Activated CD4-positive, alpha-beta T cell treated with anti-CD3 and anti-CD28 coated beads, Interleukin-2, amount 10 ng/mL, durations not matched to agents 24 days and 14 days (primary cell): ENCODE measurements at regions not wholly inside any gene's neighbourhood (a gene's known extent, or its start where the extent isn't known, plus 50 kb on each side); places are given as distances from the start of the nearest gene placed in this dataset.

Experiments
- DNase-seq: peaks from one replicate; pipeline ENCODE4 v3.0.0; 2022
- H3K27ac Mint-ChIP-seq: one replicate; pipeline ENCODE4 v1.8.0; 2022; ENCODE audit warnings: mild to moderate bottlenecking, mixed read lengths
- H3K27me3 Mint-ChIP-seq: one replicate; pipeline ENCODE4 v1.8.0; 2022; ENCODE audit warnings: mixed read lengths
- H3K36me3 Mint-ChIP-seq: one replicate; pipeline ENCODE4 v1.8.0; 2022; ENCODE audit warnings: low read depth, mild to moderate bottlenecking, mixed read lengths
- H3K4me1 Mint-ChIP-seq: one replicate; pipeline ENCODE4 v1.8.0; 2021; ENCODE audit warnings: mixed read lengths
- H3K4me3 Mint-ChIP-seq: one replicate; pipeline ENCODE4 v1.8.0; 2022; ENCODE audit warnings: mild to moderate bottlenecking, moderate library complexity, mixed read lengths
- H3K9me3 Mint-ChIP-seq: one replicate; pipeline ENCODE4 v1.8.0; 2021; ENCODE audit warnings: mixed read lengths
- intact Hi-C: fragments of 100-400 bp; cut with micrococcal nuclease; formaldehyde crosslinking; loops from one replicate; pipeline ENCODE4 v1.15.1; 2023

DNA sequence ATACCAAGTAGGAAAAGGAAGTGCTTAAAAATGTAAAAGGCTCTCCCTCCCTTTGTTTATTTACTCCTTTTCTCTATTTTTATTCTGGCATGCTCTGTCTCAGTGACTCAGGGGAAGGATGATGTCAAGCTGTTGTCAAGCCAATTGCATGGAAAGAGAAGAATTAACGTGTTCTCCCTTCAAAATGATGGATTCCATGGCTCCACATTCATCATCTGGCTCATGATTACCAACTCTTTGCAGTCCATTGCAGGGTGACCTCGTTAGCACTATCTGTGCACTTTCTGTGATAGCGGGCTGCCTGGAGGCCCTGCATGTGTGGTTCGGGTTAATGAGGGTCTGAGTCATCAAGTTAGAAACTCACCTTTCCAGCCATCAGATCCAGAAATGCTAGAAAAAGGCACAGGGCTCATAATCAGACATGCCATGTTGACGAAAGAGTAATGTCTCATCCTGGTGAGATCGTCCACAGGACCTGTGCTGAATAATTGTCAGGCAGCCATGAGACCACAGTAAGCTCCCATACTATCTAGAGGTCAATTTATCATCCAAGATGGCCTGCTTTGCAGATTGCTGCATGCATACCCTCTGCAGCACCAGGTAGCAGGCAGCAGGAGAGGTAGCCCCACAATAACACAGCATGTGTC, 79.2 kb upstream of the BTG1 start:
- intact Hi-C loops: no loop called here
- H3K4me1 Mint-ChIP-seq: peaks cover 2% of the 10 kb centered on the region
- H3K4me3 Mint-ChIP-seq: no peak overlapping the region
- H3K27me3 Mint-ChIP-seq: no peaks in the 10 kb centered on the region
- H3K9me3 Mint-ChIP-seq: peaks cover 7% of the 10 kb centered on the region
- H3K36me3 Mint-ChIP-seq: no peaks in the 10 kb centered on the region
- H3K27ac Mint-ChIP-seq: no peak overlapping the region
- no peak for DNase-seq

DNA sequence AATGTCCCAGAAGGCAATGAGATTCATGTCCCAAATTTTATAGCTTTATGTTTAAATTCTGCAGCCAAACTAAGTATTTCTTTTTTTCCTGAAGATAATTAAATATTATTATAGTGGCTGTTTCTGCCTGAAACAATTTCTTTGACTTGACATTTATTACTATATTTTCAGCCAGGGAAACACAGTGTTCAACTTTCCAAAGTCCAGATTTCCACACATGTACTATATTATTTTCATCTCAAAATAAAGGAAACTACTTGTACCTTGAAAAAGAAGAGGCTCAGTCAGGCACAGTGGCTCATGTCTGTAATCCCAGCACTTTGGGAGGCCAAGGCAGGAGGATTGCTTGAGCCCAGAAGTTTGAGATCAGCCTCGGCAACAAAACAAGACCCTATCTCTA, 77.8 kb upstream of the BTG1 start:
- peaks cover 9% of the 10 kb centered on the region for H3K9me3 Mint-ChIP-seq
- intact Hi-C loops: no loop called here
- H3K27me3 Mint-ChIP-seq: no peaks in the 10 kb centered on the region
- peaks cover 4% of the 10 kb centered on the region for H3K36me3 Mint-ChIP-seq
- no peak for DNase-seq
- H3K4me3 Mint-ChIP-seq: no peak overlapping the region
- H3K27ac Mint-ChIP-seq: no peak overlapping the region
- peaks cover 10% of the 10 kb centered on the region for H3K4me1 Mint-ChIP-seq

DNA sequence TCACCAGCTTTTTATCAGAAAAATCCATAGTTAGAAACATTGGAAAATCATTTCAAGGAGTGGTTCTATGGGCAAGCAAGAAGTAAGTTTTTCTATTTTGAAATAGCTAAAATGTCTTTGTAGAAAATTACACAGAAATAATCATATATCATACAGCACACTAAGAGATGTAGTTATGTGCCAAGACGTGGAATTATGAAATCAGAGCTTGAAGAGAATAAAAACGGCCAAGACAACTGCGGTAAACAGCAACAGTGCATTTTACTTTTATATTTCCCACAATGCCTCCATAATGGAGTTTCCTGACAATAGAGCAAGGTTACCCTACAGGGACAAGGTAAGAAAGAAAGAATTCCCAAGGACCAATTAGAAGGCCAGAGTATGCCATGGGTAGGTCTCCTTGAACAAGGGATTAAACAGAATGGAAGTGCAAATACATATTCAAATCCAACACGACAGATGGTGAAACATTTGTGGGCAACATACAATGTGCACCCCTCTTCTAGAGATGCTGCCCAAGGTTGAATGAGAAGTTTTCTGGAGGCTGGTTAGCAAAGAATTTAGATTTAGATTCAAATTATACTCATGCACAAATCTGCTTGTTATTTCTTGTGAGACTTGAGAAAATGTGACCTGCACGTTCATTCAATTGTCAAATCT, 76.1 kb upstream of the BTG1 start:
- H3K27me3 Mint-ChIP-seq: no peaks in the 10 kb centered on the region

DNA sequence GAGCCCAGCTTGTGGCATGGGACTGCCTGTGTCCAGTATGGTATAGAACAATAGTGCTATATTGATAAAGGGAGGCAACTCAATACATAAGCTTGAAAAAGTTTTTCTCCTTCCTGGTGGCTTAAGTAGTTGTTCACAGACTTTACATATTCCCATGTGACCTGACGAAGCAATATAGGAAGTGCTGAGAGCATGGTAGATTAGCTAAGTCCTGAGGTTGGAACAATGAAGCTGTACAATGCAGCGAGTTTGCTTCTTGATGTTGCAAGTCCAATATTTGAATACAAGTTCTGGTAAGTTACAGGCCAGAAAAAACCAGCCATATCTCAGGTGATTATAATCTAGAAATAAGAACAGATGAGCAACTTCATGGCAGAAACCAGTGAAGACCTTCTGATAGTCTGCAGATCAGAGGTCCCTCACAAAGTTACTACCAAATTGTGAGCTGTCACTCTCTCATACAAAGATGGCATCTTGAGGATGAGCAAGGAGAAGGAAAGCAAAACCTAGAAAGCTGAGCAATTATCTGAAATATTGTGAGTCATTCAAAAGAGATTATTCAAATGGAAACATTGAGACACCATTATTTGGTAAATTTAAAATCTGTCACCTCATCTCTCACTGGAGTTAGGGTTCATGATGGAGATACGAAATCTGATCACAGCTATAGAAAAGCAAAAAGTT, 72.9 kb upstream of the BTG1 start:
- H3K36me3 Mint-ChIP-seq: peaks cover 10% of the 10 kb centered on the region
- peaks cover 23% of the 10 kb centered on the region for H3K4me1 Mint-ChIP-seq
- H3K4me3 Mint-ChIP-seq: peak overlapping the region; percentile 6
- peaks cover 19% of the 10 kb centered on the region for H3K9me3 Mint-ChIP-seq
- no peak for DNase-seq
- peak overlapping the region; percentile 58 for H3K27ac Mint-ChIP-seq
- intact Hi-C loops: loop anchor here (1.0 to 10.0 kb wide), 3 partner anchors 10 to 174 kb away; no protein-coding TSS in a partner anchor
- H3K27me3 Mint-ChIP-seq: no peaks in the 10 kb centered on the region

More for the DNA sequence above, 76.1 kb upstream of the BTG1 start:
- peaks cover 14% of the 10 kb centered on the region for H3K4me1 Mint-ChIP-seq
- peaks cover 11% of the 10 kb centered on the region for H3K9me3 Mint-ChIP-seq
- peaks cover 5% of the 10 kb centered on the region for H3K36me3 Mint-ChIP-seq
- no peak overlapping the region for H3K27ac Mint-ChIP-seq
- no peak overlapping the region for H3K4me3 Mint-ChIP-seq
- DNase-seq: no peak
- intact Hi-C loops: no loop called here

DNA sequence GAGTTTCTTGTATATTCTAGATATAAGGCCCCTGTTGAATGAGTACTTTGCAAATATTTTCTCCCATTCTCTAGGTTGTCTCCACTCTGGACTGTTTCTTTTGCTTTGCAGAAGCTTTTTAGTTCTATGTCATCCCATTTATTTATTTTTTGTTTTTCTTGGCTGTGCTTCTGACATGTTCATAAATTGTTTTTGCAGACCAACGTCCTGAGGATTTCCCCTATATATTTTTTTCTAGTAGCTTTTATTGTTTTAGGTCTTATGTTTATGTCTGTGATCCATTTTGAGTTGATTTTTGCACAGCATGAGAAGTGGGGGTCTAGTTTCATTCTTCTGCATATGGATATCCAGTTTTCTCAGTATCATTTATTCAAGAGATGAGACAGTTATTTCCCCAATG, 70.4 kb upstream of the BTG1 start:
- intact Hi-C loops: loop anchor here (10.0 kb wide), 1 partner anchor 171 kb away; no protein-coding TSS in a partner anchor

DNA sequence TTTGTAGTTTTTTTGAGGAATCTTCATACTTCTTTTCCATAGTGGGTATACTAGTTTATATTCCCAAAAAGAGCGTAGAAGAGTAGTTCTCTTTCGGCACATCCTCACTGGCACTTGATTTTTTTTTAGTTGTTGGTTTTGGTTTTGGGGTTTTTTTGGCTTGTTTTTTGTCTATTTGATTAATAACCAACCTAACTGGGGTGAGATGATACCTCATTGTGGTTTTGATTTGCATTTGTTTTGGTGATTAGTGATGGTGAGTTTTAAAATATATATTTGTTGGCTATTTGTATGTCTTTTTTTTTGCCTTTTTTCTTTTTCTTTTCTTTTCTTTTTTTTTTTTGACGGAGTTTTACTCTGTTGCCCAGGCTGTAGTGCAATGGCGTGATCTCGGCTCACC, 69.7 kb upstream of the BTG1 start:
- peaks cover 30% of the 10 kb centered on the region for H3K4me1 Mint-ChIP-seq
- no peak for DNase-seq
- no peak overlapping the region for H3K4me3 Mint-ChIP-seq
- H3K36me3 Mint-ChIP-seq: peaks cover 17% of the 10 kb centered on the region
- peaks cover 17% of the 10 kb centered on the region for H3K9me3 Mint-ChIP-seq
- no peaks in the 10 kb centered on the region for H3K27me3 Mint-ChIP-seq
- intact Hi-C loops: loop anchor here (10.0 kb wide), 1 partner anchor 171 kb away; no protein-coding TSS in a partner anchor
- no peak overlapping the region for H3K27ac Mint-ChIP-seq

More for the DNA sequence above, 70.4 kb upstream of the BTG1 start:
- Mint-ChIP-seq H3K27me3 (no peaks in the 10 kb centered on the region), H3K9me3 (peaks cover 19% of the 10 kb centered on the region), H3K36me3 (peaks cover 17% of the 10 kb centered on the region), H3K27ac (no peak overlapping the region), H3K4me1 (peaks cover 27% of the 10 kb centered on the region), H3K4me3 (no peak overlapping the region)
- no peak for DNase-seq

DNA sequence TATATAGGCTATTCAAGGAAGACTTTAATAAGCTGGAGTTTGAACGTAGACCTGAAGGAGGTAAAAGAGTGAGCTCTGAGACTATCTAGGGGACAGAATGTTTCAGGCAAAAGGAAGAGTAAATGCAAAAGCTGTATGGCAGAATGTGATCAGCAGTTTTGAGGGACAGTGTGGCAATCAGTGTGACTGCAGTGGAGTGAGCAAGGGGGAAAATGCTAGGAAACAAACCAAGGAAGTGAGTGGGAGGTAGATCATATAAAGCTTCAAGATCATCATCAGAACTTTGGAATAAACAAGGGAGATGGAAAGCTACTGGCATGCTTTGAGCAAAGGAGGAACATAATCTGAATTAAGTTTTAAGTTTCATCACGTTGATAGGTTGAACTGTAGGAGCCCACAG, 67.5 kb upstream of the BTG1 start:
- intact Hi-C loops: loop anchor here (5.0 to 10.0 kb wide), 2 partner anchors 146 to 168 kb away; no protein-coding TSS in a partner anchor
- Mint-ChIP-seq H3K4me1 (peaks cover 37% of the 10 kb centered on the region), H3K27ac (peak overlapping the region; percentile 7), H3K9me3 (peaks cover 16% of the 10 kb centered on the region), H3K27me3 (no peaks in the 10 kb centered on the region), H3K4me3 (no peak overlapping the region), H3K36me3 (peaks cover 12% of the 10 kb centered on the region)
- no peak for DNase-seq

DNA sequence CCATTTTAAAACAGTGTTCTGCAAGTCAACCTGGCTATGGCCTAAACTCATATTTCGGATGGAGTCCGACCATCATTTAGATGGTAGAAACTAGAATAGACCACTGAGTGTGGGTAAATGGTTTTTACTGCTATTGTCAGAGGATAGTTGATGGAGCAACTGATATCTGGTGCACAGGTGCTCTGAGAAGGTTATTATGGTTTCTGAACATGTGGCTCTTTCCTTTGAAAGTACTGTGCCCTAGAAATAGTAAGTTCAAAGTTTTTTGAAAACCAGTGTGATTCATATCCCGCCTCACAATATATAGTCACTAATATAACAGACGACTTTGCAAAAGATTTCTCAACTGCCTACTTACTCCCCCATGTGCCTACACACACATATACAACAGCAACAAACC, 64.4 kb upstream of the BTG1 start:
- peak overlapping the region; percentile 94 for H3K27ac Mint-ChIP-seq
- DNase-seq: peak; percentile 65
- peaks cover 43% of the 10 kb centered on the region for H3K4me1 Mint-ChIP-seq
- intact Hi-C loops: loop anchor here (1.0 to 10.0 kb wide), 5 partner anchors 64 to 360 kb away; no protein-coding TSS in a partner anchor
- no peaks in the 10 kb centered on the region for H3K27me3 Mint-ChIP-seq
- H3K9me3 Mint-ChIP-seq: peaks cover 19% of the 10 kb centered on the region
- peak overlapping the region; percentile 72 for H3K4me3 Mint-ChIP-seq
- H3K36me3 Mint-ChIP-seq: peaks cover 10% of the 10 kb centered on the region

DNA sequence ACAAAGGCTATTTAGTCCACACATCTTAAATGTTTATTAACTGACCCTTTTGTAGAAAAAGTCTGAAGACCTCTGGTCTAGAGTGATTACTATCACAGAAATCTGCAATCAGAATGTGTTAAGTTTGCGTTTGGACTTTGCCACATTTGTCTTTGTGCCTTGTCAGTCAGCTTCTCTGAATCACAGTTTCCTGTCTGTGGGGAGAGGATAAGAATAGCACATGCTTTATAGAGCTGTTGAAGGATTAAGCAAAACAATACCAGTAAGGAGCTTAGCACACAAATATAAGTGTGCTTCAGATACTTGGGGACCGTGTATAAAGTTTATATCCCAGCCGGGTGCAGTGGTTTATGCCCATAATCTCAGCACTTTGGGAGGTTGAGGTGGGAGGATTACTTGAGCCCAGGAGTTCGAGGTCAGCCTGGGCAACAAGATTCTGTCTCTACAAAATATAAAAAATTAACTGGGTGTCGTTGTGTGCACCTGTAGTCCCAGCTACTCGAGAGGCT, 63.0 kb upstream of the BTG1 start:
- Mint-ChIP-seq H3K36me3 (peaks cover 7% of the 10 kb centered on the region), H3K9me3 (peaks cover 12% of the 10 kb centered on the region), H3K4me3 (peak overlapping the region; percentile 66), H3K27ac (peak overlapping the region; percentile 94), H3K27me3 (no peaks in the 10 kb centered on the region), H3K4me1 (peaks cover 36% of the 10 kb centered on the region)
- intact Hi-C loops: loop anchor here (1.0 to 5.0 kb wide), 5 partner anchors 10 to 331 kb away; no protein-coding TSS in a partner anchor
- DNase-seq: peak; percentile 82

DNA sequence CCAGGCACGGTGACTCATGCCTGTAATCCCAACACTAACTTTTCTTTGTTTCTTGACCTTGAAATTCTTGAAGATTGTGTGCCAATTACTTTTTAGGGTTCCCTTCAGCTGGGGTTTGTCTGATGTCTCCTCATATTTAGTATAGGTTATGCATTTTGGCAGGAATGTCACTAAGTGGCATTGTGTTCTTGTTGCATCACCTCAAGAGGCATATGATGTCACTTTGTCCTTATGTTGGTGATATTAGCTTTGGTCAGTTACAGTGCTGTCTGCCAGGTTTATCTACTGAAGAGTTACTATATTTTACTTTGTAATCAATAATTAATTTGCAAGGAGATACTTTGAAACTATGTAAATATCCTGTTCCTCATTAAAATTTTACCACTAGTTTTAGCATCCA, 61.0 kb upstream of the BTG1 start:
- no peak for DNase-seq
- no peaks in the 10 kb centered on the region for H3K27me3 Mint-ChIP-seq
- H3K4me1 Mint-ChIP-seq: peaks cover 31% of the 10 kb centered on the region
- no peak overlapping the region for H3K27ac Mint-ChIP-seq
- intact Hi-C loops: loop anchor here (5.0 kb wide), 2 partner anchors 296 to 329 kb away; no protein-coding TSS in a partner anchor
- H3K4me3 Mint-ChIP-seq: no peak overlapping the region
- H3K9me3 Mint-ChIP-seq: peaks cover 12% of the 10 kb centered on the region
- H3K36me3 Mint-ChIP-seq: peaks cover 3% of the 10 kb centered on the region

DNA sequence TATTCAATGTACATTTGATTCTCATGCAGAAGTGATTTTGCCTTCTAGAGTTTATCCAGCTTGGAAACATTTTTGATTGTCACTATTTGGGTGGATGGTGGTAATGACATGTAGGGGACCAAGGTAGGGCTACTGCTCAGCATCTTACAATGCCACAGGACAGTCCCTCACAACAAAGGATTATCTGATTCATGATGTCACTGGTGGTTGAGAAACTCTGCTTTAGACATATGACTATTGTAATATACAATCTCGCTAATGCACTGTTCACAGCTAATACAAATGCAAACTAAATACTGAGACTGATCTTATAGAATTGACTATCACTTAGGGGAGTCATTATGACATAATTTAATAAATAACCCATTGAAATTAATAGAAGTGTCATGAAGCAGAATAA, 60.4 kb upstream of the BTG1 start:
- Mint-ChIP-seq H3K9me3 (peaks cover 12% of the 10 kb centered on the region), H3K27ac (no peak overlapping the region), H3K27me3 (no peaks in the 10 kb centered on the region), H3K36me3 (no peaks in the 10 kb centered on the region), H3K4me1 (peaks cover 31% of the 10 kb centered on the region), H3K4me3 (no peak overlapping the region)
- DNase-seq: no peak
- intact Hi-C loops: loop anchor here (5.0 kb wide), 2 partner anchors 296 to 329 kb away; no protein-coding TSS in a partner anchor

DNA sequence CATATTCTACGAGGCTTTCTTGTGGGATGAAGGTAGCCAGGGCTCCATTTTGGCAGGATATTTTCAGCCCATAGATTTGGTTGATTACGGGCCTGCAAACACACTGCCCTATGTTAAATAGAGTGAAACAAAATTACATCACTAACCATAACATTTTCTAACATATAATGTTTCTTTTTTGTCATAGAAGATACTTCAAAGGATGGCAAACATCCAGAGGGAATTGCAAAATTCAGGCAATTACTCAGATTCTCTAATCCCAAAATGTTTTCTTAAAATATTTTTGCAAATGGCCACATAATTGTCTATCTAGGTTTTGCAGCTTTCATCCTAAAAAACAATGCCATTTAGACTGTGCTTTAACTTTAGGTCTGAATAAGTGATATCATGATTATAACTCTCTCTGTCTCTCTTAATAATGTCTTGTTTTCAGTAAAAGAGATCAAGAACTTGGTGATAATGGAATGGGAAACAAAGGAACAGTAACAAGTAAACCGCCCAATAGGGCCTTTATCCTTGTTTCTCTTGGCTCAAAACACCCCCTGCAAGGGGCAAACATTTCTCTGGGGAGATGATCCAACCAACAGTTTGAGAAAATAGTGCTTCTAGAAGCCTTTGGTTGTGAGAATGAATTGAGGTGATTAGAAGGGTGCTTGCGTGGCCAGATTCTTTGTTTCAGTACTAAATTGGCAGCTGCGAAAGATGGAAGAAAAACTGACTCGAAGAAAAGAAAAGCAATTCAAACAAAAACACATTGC, 54.4 kb upstream of the BTG1 start:
- Mint-ChIP-seq H3K4me3 (no peak overlapping the region), H3K27me3 (no peaks in the 10 kb centered on the region), H3K4me1 (no peaks in the 10 kb centered on the region), H3K36me3 (peaks cover 5% of the 10 kb centered on the region), H3K27ac (no peak overlapping the region), H3K9me3 (peaks cover 14% of the 10 kb centered on the region)
- no peak for DNase-seq
- intact Hi-C loops: no loop called here

DNA sequence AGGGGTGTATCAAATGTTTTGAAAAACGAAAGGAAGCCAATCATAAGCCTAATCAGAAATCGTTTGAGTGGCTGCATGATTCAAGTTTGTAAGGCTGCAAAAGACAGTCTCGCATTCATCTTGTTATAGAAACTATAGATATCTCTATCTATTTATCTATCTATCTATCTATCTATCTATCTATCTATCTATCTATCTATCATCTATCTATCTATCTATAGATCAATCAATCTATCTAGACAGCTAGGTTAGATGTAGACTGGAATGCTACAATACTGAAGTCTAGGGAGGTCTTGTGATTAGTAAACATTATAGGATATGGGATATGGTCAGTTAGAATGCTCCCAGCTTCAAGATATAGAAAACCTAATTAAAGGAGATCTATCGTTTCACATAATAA, 52.2 kb upstream of the BTG1 start:
- DNase-seq: no peak
- H3K4me3 Mint-ChIP-seq: no peak overlapping the region
- H3K9me3 Mint-ChIP-seq: peaks cover 14% of the 10 kb centered on the region
- H3K27me3 Mint-ChIP-seq: no peaks in the 10 kb centered on the region
- intact Hi-C loops: no loop called here
- no peak overlapping the region for H3K27ac Mint-ChIP-seq
- H3K4me1 Mint-ChIP-seq: no peaks in the 10 kb centered on the region
- H3K36me3 Mint-ChIP-seq: peaks cover 5% of the 10 kb centered on the region
